ENCODE measurements at regions not wholly inside any gene's neighbourhood (a gene's known extent, or its start where the extent isn't known, plus 50 kb on each side); places are given as distances from the start of the nearest gene placed in this dataset.

- H3K18ac ChIP-seq (ENCODE audit: low read length) = no peak overlapping the region
- H2AK5ac ChIP-seq (ENCODE audit: low read depth, low read length) = no peak overlapping the region
- no peak overlapping the region for H4K8ac ChIP-seq (ENCODE audit: low read depth, low read length)
- H3K4me3 ChIP-seq (ENCODE audit: low read length in 2 of 2) = no peak overlapping the region
- H3K36me3 ChIP-seq (replicated peaks in 1 of 2; ENCODE audit: control insufficient read depth in 2 of 2, insufficient read depth in 2 of 2, low read length in 2 of 2) = no peaks in the 10 kb centered on the region
- no peak overlapping the region for H4K91ac ChIP-seq (ENCODE audit: low read depth, low read length, poor library complexity)
- no peak for DNase-seq (ENCODE audit: low spot score)
- H3K9me3 ChIP-seq (replicated peaks in 1 of 2; ENCODE audit: control insufficient read depth in 2 of 2, insufficient read depth in 1 of 2, low read depth in 1 of 2, low read length in 2 of 2) = peaks cover under 1 to 5% of the 10 kb centered on the region in 2 donors
- no peak overlapping the region for H3K4ac ChIP-seq (ENCODE audit: low read length)
- no peak overlapping the region for H2BK15ac ChIP-seq (ENCODE audit: low read length)
- no peak overlapping the region for H2BK120ac ChIP-seq (ENCODE audit: low read depth, low read length)
- no peak overlapping the region for H3K4me2 ChIP-seq (ENCODE audit: insufficient read depth, low read length, poor library complexity, severe bottlenecking)
- no peak overlapping the region for H3K27ac ChIP-seq (replicated peaks; ENCODE audit: low read length)
- H2BK12ac ChIP-seq (ENCODE audit: low read length) = no peak overlapping the region
- no peak overlapping the region for H3K9ac ChIP-seq (ENCODE audit: low read depth, low read length, poor library complexity)
- H3K23ac ChIP-seq (ENCODE audit: low read depth, low read length, poor library complexity) = no peak overlapping the region
- H3K4me1 ChIP-seq (ENCODE audit: control insufficient read depth in 2 of 2, insufficient read depth in 1 of 2, low read depth in 1 of 2, low read length in 2 of 2) = no peaks in the 10 kb centered on the region
- H2AFZ ChIP-seq (ENCODE audit: low read length) = no peak overlapping the region
- no CpG with 5 or more reads among the region's 5 CpGs for WGBS, 2 donors (ENCODE audit: extremely low coverage in 2 of 2, insufficient read length in 2 of 2, insufficient replicate concordance in 1 of 2)
- H2BK5ac ChIP-seq (ENCODE audit: low read length) = no peak overlapping the region
- no peak overlapping the region for H3K14ac ChIP-seq (ENCODE audit: low read length)
- H3K79me1 ChIP-seq (ENCODE audit: low read depth, low read length) = no peaks in the 10 kb centered on the region
- H3K27me3 ChIP-seq (ENCODE audit: control insufficient read depth in 3 of 3, insufficient read depth in 3 of 3, low read depth in 1 of 3, low read length in 3 of 3) = no peaks in the 10 kb centered on the region
These were observed 765.6 kb upstream of the FOXG1 start for GRCh38 chr14:28001002-28001401.

GRCh38 chr14:28012629-28013415 lies 753.8 kb upstream of the FOXG1 start:
- Histone ChIP-seq H4K8ac (ENCODE audit: low read depth, low read length) (no peak overlapping the region), H2BK12ac (ENCODE audit: low read length) (no peak overlapping the region), H3K18ac (ENCODE audit: low read length) (no peak overlapping the region), H3K4ac (ENCODE audit: low read length) (no peak overlapping the region), H3K4me3 (ENCODE audit: low read length in 2 of 2) (no peak overlapping the region), H4K91ac (ENCODE audit: low read depth, low read length, poor library complexity) (no peak overlapping the region), H3K27ac (replicated peaks; ENCODE audit: low read length) (no peak overlapping the region), H3K4me2 (ENCODE audit: insufficient read depth, low read length, poor library complexity, severe bottlenecking) (no peak overlapping the region), H2AFZ (ENCODE audit: low read length) (peak overlapping the region; percentile 58), H3K14ac (ENCODE audit: low read length) (no peak overlapping the region), H2BK15ac (ENCODE audit: low read length) (no peak overlapping the region), H3K27me3 (ENCODE audit: control insufficient read depth in 3 of 3, insufficient read depth in 3 of 3, low read depth in 1 of 3, low read length in 3 of 3) (no peaks in the 10 kb centered on the region), H2BK120ac (ENCODE audit: low read depth, low read length) (no peak overlapping the region), H2AK5ac (ENCODE audit: low read depth, low read length) (no peak overlapping the region), H3K9me3 (replicated peaks in 1 of 2; ENCODE audit: control insufficient read depth in 2 of 2, insufficient read depth in 1 of 2, low read depth in 1 of 2, low read length in 2 of 2) (no peaks in the 10 kb centered on the region), H3K9ac (ENCODE audit: low read depth, low read length, poor library complexity) (no peak overlapping the region), H3K4me1 (ENCODE audit: control insufficient read depth in 2 of 2, insufficient read depth in 1 of 2, low read depth in 1 of 2, low read length in 2 of 2) (peaks cover 0 to 3% of the 10 kb centered on the region in 2 donors), H3K23ac (ENCODE audit: low read depth, low read length, poor library complexity) (no peak overlapping the region), H3K36me3 (replicated peaks in 1 of 2; ENCODE audit: control insufficient read depth in 2 of 2, insufficient read depth in 2 of 2, low read length in 2 of 2) (no peaks in the 10 kb centered on the region), H2BK5ac (ENCODE audit: low read length) (no peak overlapping the region), H3K79me1 (ENCODE audit: low read depth, low read length) (no peaks in the 10 kb centered on the region)
- no CpG with 5 or more reads among the region's 6 CpGs for WGBS, 2 donors (ENCODE audit: extremely low coverage in 2 of 2, insufficient read length in 2 of 2, insufficient replicate concordance in 1 of 2)
- DNase-seq (ENCODE audit: low spot score) = no peak

- Histone ChIP-seq H4K91ac (ENCODE audit: low read depth, low read length, poor library complexity) (no peak overlapping the region), H3K4me1 (ENCODE audit: control insufficient read depth in 2 of 2, insufficient read depth in 1 of 2, low read depth in 1 of 2, low read length in 2 of 2) (no peaks in the 10 kb centered on the region), H2BK12ac (ENCODE audit: low read length) (no peak overlapping the region), H3K23ac (ENCODE audit: low read depth, low read length, poor library complexity) (no peak overlapping the region), H3K9ac (ENCODE audit: low read depth, low read length, poor library complexity) (no peak overlapping the region), H2BK5ac (ENCODE audit: low read length) (no peak overlapping the region), H3K4ac (ENCODE audit: low read length) (no peak overlapping the region), H3K79me1 (ENCODE audit: low read depth, low read length) (no peaks in the 10 kb centered on the region), H3K18ac (ENCODE audit: low read length) (no peak overlapping the region), H4K8ac (ENCODE audit: low read depth, low read length) (no peak overlapping the region), H3K14ac (ENCODE audit: low read length) (no peak overlapping the region), H3K36me3 (replicated peaks in 1 of 2; ENCODE audit: control insufficient read depth in 2 of 2, insufficient read depth in 2 of 2, low read length in 2 of 2) (no peaks in the 10 kb centered on the region), H2AK5ac (ENCODE audit: low read depth, low read length) (no peak overlapping the region), H2AFZ (ENCODE audit: low read length) (no peak overlapping the region), H2BK15ac (ENCODE audit: low read length) (no peak overlapping the region), H3K27me3 (ENCODE audit: control insufficient read depth in 3 of 3, insufficient read depth in 3 of 3, low read depth in 1 of 3, low read length in 3 of 3) (no peaks in the 10 kb centered on the region), H3K27ac (replicated peaks; ENCODE audit: low read length) (no peak overlapping the region), H3K9me3 (replicated peaks in 1 of 2; ENCODE audit: control insufficient read depth in 2 of 2, insufficient read depth in 1 of 2, low read depth in 1 of 2, low read length in 2 of 2) (no peaks in the 10 kb centered on the region), H3K4me2 (ENCODE audit: insufficient read depth, low read length, poor library complexity, severe bottlenecking) (no peak overlapping the region), H2BK120ac (ENCODE audit: low read depth, low read length) (no peak overlapping the region), H3K4me3 (ENCODE audit: low read length in 2 of 2) (no peak overlapping the region)
- no CpG with 5 or more reads among the region's 2 CpGs for WGBS, 2 donors (ENCODE audit: extremely low coverage in 2 of 2, insufficient read length in 2 of 2, insufficient replicate concordance in 1 of 2)
- DNase-seq (ENCODE audit: low spot score) = no peak
These were observed 746.5 kb upstream of the FOXG1 start for GRCh38 chr14:28020112-28020511.

- H3K18ac ChIP-seq (ENCODE audit: low read length) = no peak overlapping the region
- WGBS, 2 donors (ENCODE audit: extremely low coverage in 2 of 2, insufficient read length in 2 of 2, insufficient replicate concordance in 1 of 2) = no CpG with 5 or more reads among the region's 1 CpG
- no peak overlapping the region for H2AK5ac ChIP-seq (ENCODE audit: low read depth, low read length)
- H4K8ac ChIP-seq (ENCODE audit: low read depth, low read length) = no peak overlapping the region
- H4K91ac ChIP-seq (ENCODE audit: low read depth, low read length, poor library complexity) = no peak overlapping the region
- DNase-seq (ENCODE audit: low spot score) = no peak
- no peaks in the 10 kb centered on the region for H3K27me3 ChIP-seq (ENCODE audit: control insufficient read depth in 3 of 3, insufficient read depth in 3 of 3, low read depth in 1 of 3, low read length in 3 of 3)
- no peak overlapping the region for H3K27ac ChIP-seq (replicated peaks; ENCODE audit: low read length)
- no peak overlapping the region for H2BK15ac ChIP-seq (ENCODE audit: low read length)
- no peak overlapping the region for H3K23ac ChIP-seq (ENCODE audit: low read depth, low read length, poor library complexity)
- no peaks in the 10 kb centered on the region for H3K79me1 ChIP-seq (ENCODE audit: low read depth, low read length)
- H2BK5ac ChIP-seq (ENCODE audit: low read length) = no peak overlapping the region
- H3K4me3 ChIP-seq (ENCODE audit: low read length in 2 of 2) = no peak overlapping the region
- no peaks in the 10 kb centered on the region for H3K4me1 ChIP-seq (ENCODE audit: control insufficient read depth in 2 of 2, insufficient read depth in 1 of 2, low read depth in 1 of 2, low read length in 2 of 2)
- no peak overlapping the region for H2BK120ac ChIP-seq (ENCODE audit: low read depth, low read length)
- H2AFZ ChIP-seq (ENCODE audit: low read length) = no peak overlapping the region
- H3K4ac ChIP-seq (ENCODE audit: low read length) = no peak overlapping the region
- H3K36me3 ChIP-seq (replicated peaks in 1 of 2; ENCODE audit: control insufficient read depth in 2 of 2, insufficient read depth in 2 of 2, low read length in 2 of 2) = no peaks in the 10 kb centered on the region
- no peaks in the 10 kb centered on the region for H3K9me3 ChIP-seq (replicated peaks in 1 of 2; ENCODE audit: control insufficient read depth in 2 of 2, insufficient read depth in 1 of 2, low read depth in 1 of 2, low read length in 2 of 2)
- H3K4me2 ChIP-seq (ENCODE audit: insufficient read depth, low read length, poor library complexity, severe bottlenecking) = no peak overlapping the region
- no peak overlapping the region for H3K14ac ChIP-seq (ENCODE audit: low read length)
- H3K9ac ChIP-seq (ENCODE audit: low read depth, low read length, poor library complexity) = no peak overlapping the region
- no peak overlapping the region for H2BK12ac ChIP-seq (ENCODE audit: low read length)
These were observed 742.7 kb upstream of the FOXG1 start for GRCh38 chr14:28023853-28024252.

Measured in neuronal stem cell (in vitro differentiated cells).